ENCODE measurements at regions not wholly inside any gene's neighbourhood (a gene's known extent, or its start where the extent isn't known, plus 50 kb on each side); places are given as distances from the start of the nearest gene placed in this dataset.

DNA sequence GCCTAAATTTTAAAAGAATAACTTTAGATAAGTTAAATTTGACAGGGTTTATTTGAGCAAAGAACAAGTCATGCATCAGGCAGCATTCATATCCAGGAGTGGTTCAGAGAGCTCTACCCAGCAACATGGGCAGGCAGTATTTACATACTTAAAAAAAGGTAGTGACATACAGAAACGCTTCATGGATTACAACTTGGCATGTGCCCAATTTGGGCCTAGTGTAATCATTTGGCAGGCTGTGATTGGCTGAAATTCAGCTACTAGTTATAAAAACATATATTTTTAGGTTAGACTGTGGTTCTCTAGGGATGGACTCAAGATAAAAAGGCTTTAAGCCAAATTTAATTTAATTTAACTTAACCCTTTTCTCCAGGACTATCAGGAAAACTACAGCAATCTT, 374.0 kb upstream of the ADAMTS16 start:
- TF ChIP-seq, protein P1, sequence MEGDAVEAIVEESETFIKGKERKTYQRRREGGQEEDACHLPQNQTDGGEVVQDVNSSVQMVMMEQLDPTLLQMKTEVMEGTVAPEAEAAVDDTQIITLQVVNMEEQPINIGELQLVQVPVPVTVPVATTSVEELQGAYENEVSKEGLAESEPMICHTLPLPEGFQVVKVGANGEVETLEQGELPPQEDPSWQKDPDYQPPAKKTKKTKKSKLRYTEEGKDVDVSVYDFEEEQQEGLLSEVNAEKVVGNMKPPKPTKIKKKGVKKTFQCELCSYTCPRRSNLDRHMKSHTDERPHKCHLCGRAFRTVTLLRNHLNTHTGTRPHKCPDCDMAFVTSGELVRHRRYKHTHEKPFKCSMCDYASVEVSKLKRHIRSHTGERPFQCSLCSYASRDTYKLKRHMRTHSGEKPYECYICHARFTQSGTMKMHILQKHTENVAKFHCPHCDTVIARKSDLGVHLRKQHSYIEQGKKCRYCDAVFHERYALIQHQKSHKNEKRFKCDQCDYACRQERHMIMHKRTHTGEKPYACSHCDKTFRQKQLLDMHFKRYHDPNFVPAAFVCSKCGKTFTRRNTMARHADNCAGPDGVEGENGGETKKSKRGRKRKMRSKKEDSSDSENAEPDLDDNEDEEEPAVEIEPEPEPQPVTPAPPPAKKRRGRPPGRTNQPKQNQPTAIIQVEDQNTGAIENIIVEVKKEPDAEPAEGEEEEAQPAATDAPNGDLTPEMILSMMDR (conservative IDR thresholded peaks at IDR 0.05; ENCODE audit: low read length) = no peak
- TF ChIP-seq EZH2phosphoT487 (IDR thresholded peaks at IDR 0.05; ENCODE audit: borderline replicate concordance, low read depth, low read length) = no peak

Data from OCI-LY7 (cell line).